Keratinocyte (primary cell): ENCODE measurements at regions not wholly inside any gene's neighbourhood (a gene's known extent, or its start where the extent isn't known, plus 50 kb on each side); places are given as distances from the start of the nearest gene placed in this dataset.
"Not testable (repeated sequence)": the region's sequence is repeated elsewhere in the genome, so short reads cannot be mapped to it uniquely, and the experiment has no call there.

Experiments used
- DNase-seq: peaks from one replicate; pipeline ENCODE4 v3.0.0-alpha.2; 2011; ENCODE audit warnings: low read depth, missing footprints, low spot score
- FAIRE-seq: peaks from 2 replicates; lab custom pipeline; 2011; peaks lifted over from hg19 to GRCh38; lab: Jason Lieb, UNC
- H2AFZ ChIP-seq: 2 replicates; pipeline ENCODE4 v1.6.0; 2012; ENCODE audit warnings: low read length, control low read depth, inconsistent platforms; ENCODE audit not compliant: control insufficient read depth
- H3K27ac ChIP-seq: 2 replicates; pipeline ENCODE4 v1.5.1; 2011; ENCODE audit warnings: low read length; ENCODE audit not compliant: control insufficient read depth, insufficient read depth
- H3K27me3 ChIP-seq: 3 replicates; pipeline ENCODE4 v1.6.0; 2011; ENCODE audit warnings: low read length; ENCODE audit not compliant: control insufficient read depth, insufficient read depth; ENCODE audit errors: extremely low read depth
- H3K36me3 ChIP-seq, 2 experiments: 2 replicates in 1 of 2; 3 replicates in 1 of 2; pipeline ENCODE4 v1.5.1; 2011; ENCODE audit warnings: low read length in 2 of 2, mild to moderate bottlenecking in 1 of 2; ENCODE audit not compliant: control insufficient read depth in 2 of 2, insufficient read depth in 2 of 2; ENCODE audit errors: extremely low read depth in 1 of 2
- H3K4me1 ChIP-seq: 3 replicates; pipeline ENCODE4 v1.5.1; 2011; ENCODE audit warnings: low read length; ENCODE audit not compliant: control insufficient read depth, insufficient read depth; ENCODE audit errors: extremely low read depth
- H3K4me2 ChIP-seq: 3 replicates; pipeline ENCODE4 v1.6.0; 2011; ENCODE audit warnings: low read depth, low read length; ENCODE audit not compliant: control insufficient read depth, insufficient read depth; ENCODE audit errors: extremely low read depth
- H3K4me3 ChIP-seq, 3 experiments: fragments of 200-600 bp in 1 of 3; sonication (generic) in 1 of 3; 2 replicates in 2 of 3; 3 replicates in 1 of 3; pipeline ENCODE4 v1.5.1; 2011 to 2016; ENCODE audit warnings: low read length in 3 of 3, mild to moderate bottlenecking in 3 of 3, control low read depth in 2 of 3, inconsistent platforms in 1 of 3, low read depth in 1 of 3, mixed read lengths in 1 of 3, mixed run types in 1 of 3, moderate library complexity in 1 of 3; ENCODE audit not compliant: control insufficient read depth in 2 of 3, insufficient read depth in 2 of 3; ENCODE audit errors: extremely low read depth in 1 of 3
- H3K79me2 ChIP-seq: 2 replicates; pipeline ENCODE4 v1.6.0; 2012; ENCODE audit warnings: low read length; ENCODE audit not compliant: control insufficient read depth, insufficient read depth
- H3K9ac ChIP-seq: 3 replicates; pipeline ENCODE4 v1.6.0; 2011; ENCODE audit warnings: low read length; ENCODE audit not compliant: control insufficient read depth, insufficient read depth; ENCODE audit errors: extremely low read depth
- H3K9me1 ChIP-seq: 3 replicates; pipeline ENCODE4 v1.6.0; 2011; ENCODE audit warnings: low read length; ENCODE audit not compliant: control insufficient read depth, insufficient read depth; ENCODE audit errors: extremely low read depth
- H3K9me3 ChIP-seq: 2 replicates; pipeline ENCODE4 v1.5.1; 2012; ENCODE audit warnings: low read depth, low read length; ENCODE audit not compliant: control insufficient read depth
- H4K20me1 ChIP-seq: 3 replicates; pipeline ENCODE4 v1.6.0; 2011; ENCODE audit warnings: low read length; ENCODE audit not compliant: control insufficient read depth, insufficient read depth; ENCODE audit errors: extremely low read depth
- EZH2 ChIP-seq: IDR thresholded peaks from one replicate; pipeline ENCODE4 v1.6.1; 2012; ENCODE audit warnings: inconsistent platforms, mild to moderate bottlenecking, low read length, moderate library complexity
- dilution Hi-C: fragments of 300-500 bp; cut with MboI; formaldehyde crosslinking; loops from one replicate; pipeline ENCODE4 v1.7.0; 2020; ENCODE audit warnings: low sequenced_read_pairs; ENCODE audit not compliant: extremely low pct_ligation_motif_present
- TF ChIP-seq, protein P1 (sequence below), 3 experiments: IDR thresholded peaks in 1 of 3; conservative IDR thresholded peaks in 1 of 3; optimal IDR thresholded peaks in 1 of 3; 2 replicates in 2 of 3; 3 replicates in 1 of 3; pipeline versions ENCODE3 to v1.5.1; 2011; ENCODE audit warnings: low read length in 3 of 3, mild to moderate bottlenecking in 3 of 3, moderate library complexity in 2 of 3, control low read depth in 1 of 3, inconsistent platforms in 1 of 3; ENCODE audit not compliant: insufficient read depth in 2 of 3; ENCODE audit errors: extremely low read depth in 1 of 3

DNA sequence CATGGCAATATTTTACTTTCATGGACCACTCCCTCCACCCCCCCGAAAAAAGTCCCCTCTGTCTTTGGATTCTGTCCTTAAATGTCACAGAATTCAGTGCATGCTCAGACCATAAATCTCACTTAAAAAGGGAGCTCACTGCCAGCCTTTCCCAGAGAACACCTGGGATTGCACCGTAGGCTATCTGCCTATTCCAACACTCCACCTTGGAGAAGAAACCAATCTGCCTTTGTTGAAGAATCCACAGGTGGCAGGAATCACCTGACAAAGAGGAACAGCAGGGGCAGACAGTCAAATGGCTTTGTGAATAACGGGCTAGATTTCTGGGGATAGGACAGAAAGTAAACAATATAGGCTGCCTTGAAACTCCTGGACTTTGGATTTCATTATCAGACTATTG lies 306.7 kb upstream of the BRINP1 start:
- no peaks in the 10 kb centered on the region for H3K4me1 ChIP-seq
- H3K4me3 ChIP-seq, result no peak overlapping the region
- H3K9me3 ChIP-seq, result no peaks in the 10 kb centered on the region
- no peaks in the 10 kb centered on the region for H4K20me1 ChIP-seq
- no peaks in the 10 kb centered on the region for H3K79me2 ChIP-seq
- no peak overlapping the region for H2AFZ ChIP-seq
- no peaks in the 10 kb centered on the region for H3K36me3 ChIP-seq
- FAIRE-seq, result no peak
- H3K4me2 ChIP-seq, result no peak overlapping the region
- TF ChIP-seq, protein P1, sequence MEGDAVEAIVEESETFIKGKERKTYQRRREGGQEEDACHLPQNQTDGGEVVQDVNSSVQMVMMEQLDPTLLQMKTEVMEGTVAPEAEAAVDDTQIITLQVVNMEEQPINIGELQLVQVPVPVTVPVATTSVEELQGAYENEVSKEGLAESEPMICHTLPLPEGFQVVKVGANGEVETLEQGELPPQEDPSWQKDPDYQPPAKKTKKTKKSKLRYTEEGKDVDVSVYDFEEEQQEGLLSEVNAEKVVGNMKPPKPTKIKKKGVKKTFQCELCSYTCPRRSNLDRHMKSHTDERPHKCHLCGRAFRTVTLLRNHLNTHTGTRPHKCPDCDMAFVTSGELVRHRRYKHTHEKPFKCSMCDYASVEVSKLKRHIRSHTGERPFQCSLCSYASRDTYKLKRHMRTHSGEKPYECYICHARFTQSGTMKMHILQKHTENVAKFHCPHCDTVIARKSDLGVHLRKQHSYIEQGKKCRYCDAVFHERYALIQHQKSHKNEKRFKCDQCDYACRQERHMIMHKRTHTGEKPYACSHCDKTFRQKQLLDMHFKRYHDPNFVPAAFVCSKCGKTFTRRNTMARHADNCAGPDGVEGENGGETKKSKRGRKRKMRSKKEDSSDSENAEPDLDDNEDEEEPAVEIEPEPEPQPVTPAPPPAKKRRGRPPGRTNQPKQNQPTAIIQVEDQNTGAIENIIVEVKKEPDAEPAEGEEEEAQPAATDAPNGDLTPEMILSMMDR (optimal IDR thresholded peaks at IDR 0.05 in 1 of 3, IDR thresholded peaks at IDR 0.05 in 1 of 3, conservative IDR thresholded peaks at IDR 0.05 in 1 of 3; ENCODE audit: extremely low read depth in 1 of 3, insufficient read depth in 2 of 3, low read length in 3 of 3), result no peak
- no peak for TF ChIP-seq EZH2
- H3K27ac ChIP-seq, result no peak overlapping the region
- H3K9ac ChIP-seq, result no peak overlapping the region
- no peaks in the 10 kb centered on the region for H3K9me1 ChIP-seq
- dilution Hi-C loops, result no loop called here
- H3K27me3 ChIP-seq, result no peaks in the 10 kb centered on the region
- no peak for DNase-seq

DNA sequence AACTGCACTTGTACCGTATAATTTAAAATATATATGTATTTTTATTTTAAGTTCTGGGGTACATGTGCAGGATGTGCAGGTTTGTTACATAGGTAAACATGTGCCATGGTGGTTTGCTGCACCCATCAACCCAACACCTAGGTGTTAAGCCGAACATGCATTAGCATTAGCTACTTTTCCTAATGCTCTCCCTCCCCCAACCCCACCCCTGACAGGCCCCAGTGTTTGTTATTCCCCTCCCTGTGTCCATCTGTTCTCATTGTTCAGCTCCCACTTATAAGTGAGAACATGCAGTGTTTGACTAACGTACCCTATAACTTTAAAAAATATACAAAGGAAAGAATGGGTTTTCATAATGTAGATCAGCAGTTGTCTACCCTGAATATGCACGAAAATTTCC lies 303.5 kb upstream of the BRINP1 start:
- H3K27ac ChIP-seq, FAIRE-seq, H3K9me3 ChIP-seq, H3K36me3 ChIP-seq, H4K20me1 ChIP-seq, H3K9me1 ChIP-seq, H3K4me3 ChIP-seq, H3K4me1 ChIP-seq, H3K79me2 ChIP-seq, dilution Hi-C loops, H3K27me3 ChIP-seq, H2AFZ ChIP-seq, H3K4me2 ChIP-seq, DNase-seq, H3K9ac ChIP-seq: not testable (repeated sequence)

DNA sequence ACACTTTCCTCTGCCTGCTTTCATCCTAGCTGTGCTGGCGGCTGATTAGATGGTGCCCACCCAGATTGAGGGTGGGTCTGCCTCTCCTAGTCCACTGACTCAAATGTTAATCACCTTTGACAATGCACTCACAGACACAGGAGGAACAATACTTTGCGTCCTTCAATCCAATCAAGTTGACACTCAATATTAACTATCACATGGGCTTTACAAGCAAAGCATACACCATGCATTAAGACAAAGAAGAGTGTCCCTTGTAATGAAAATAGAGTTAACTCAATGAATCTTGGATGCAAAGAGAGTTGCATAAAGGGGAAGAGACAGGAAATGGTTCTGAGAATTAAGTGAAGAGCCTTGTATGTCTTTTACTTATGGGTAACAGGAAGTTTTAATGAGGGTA lies 298.7 kb upstream of the BRINP1 start:
- H3K79me2 ChIP-seq, result no peaks in the 10 kb centered on the region
- no peaks in the 10 kb centered on the region for H3K36me3 ChIP-seq
- H3K9me3 ChIP-seq, result no peaks in the 10 kb centered on the region
- H3K4me1 ChIP-seq, result no peaks in the 10 kb centered on the region
- H3K4me2 ChIP-seq, result no peak overlapping the region
- no peak overlapping the region for H3K4me3 ChIP-seq
- DNase-seq (no peak), FAIRE-seq (no peak)
- TF ChIP-seq, protein P1 (optimal IDR thresholded peaks at IDR 0.05 in 1 of 3, IDR thresholded peaks at IDR 0.05 in 1 of 3, conservative IDR thresholded peaks at IDR 0.05 in 1 of 3; ENCODE audit: extremely low read depth in 1 of 3, insufficient read depth in 2 of 3, low read length in 3 of 3), result no peak
- no peak for TF ChIP-seq EZH2
- no peaks in the 10 kb centered on the region for H3K27me3 ChIP-seq
- dilution Hi-C loops, result no loop called here
- H4K20me1 ChIP-seq, result no peaks in the 10 kb centered on the region
- H3K27ac ChIP-seq, result no peak overlapping the region
- no peak overlapping the region for H3K9ac ChIP-seq
- H3K9me1 ChIP-seq, result no peaks in the 10 kb centered on the region
- no peak overlapping the region for H2AFZ ChIP-seq
